GM10266 (cell line): ENCODE measurements at regions not wholly inside any gene's neighbourhood (a gene's known extent, or its start where the extent isn't known, plus 50 kb on each side); places are given as distances from the start of the nearest gene placed in this dataset.
A peak's percentile ranks its signal among the peaks of the same experiment; 100 is the strongest.

Source experiments
- DNase-seq: peaks from one replicate; pipeline ENCODE4 v3.0.0; 2012; ENCODE audit errors: extremely low spot score
- TF ChIP-seq, protein P1 (sequence below): IDR thresholded peaks from 2 replicates; pipeline ENCODE4 v1.5.1; 2012; ENCODE audit warnings: mild to moderate bottlenecking, low read depth; ENCODE audit not compliant: control insufficient read depth, insufficient read depth; ENCODE audit errors: missing control alignments

- TF ChIP-seq, protein P1, sequence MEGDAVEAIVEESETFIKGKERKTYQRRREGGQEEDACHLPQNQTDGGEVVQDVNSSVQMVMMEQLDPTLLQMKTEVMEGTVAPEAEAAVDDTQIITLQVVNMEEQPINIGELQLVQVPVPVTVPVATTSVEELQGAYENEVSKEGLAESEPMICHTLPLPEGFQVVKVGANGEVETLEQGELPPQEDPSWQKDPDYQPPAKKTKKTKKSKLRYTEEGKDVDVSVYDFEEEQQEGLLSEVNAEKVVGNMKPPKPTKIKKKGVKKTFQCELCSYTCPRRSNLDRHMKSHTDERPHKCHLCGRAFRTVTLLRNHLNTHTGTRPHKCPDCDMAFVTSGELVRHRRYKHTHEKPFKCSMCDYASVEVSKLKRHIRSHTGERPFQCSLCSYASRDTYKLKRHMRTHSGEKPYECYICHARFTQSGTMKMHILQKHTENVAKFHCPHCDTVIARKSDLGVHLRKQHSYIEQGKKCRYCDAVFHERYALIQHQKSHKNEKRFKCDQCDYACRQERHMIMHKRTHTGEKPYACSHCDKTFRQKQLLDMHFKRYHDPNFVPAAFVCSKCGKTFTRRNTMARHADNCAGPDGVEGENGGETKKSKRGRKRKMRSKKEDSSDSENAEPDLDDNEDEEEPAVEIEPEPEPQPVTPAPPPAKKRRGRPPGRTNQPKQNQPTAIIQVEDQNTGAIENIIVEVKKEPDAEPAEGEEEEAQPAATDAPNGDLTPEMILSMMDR: no peak
Observed at GRCh38 chr1:244952280-244952933, 88.1 kb upstream of the HNRNPU start.

DNA sequence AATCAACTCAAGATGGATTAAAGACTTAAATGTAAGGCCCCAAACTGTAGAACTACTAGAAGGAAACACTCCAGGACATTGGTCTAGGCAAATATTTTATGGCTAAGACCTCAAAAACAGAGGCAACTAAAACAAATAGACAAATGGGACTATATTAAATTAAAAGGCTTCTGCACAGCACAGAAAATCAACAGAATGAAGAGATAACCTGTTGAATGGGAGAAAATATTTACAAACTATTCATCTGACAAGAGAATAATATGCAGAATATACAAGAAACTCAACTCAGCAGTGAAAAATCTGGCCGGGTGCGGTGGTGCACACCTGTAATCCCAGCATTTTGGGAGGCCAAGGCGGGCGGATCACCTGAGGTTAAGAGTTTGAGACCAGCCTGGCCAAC lies 84.1 kb upstream of the HNRNPU start:
- TF ChIP-seq, protein P1: no peak
- DNase-seq: no peak

More at GRCh38 chr1:244952280-244952933, 88.1 kb upstream of the HNRNPU start:
- DNase-seq: no peak

GRCh38 chr1:244945109-244945671 lies 80.8 kb upstream of the HNRNPU start:
- TF ChIP-seq, protein P1: no peak
- DNase-seq: peak; percentile 32

GRCh38 chr1:244941121-244941520 lies 76.8 kb upstream of the HNRNPU start:
- TF ChIP-seq, protein P1: no peak
- peak; percentile 76 for DNase-seq

DNA sequence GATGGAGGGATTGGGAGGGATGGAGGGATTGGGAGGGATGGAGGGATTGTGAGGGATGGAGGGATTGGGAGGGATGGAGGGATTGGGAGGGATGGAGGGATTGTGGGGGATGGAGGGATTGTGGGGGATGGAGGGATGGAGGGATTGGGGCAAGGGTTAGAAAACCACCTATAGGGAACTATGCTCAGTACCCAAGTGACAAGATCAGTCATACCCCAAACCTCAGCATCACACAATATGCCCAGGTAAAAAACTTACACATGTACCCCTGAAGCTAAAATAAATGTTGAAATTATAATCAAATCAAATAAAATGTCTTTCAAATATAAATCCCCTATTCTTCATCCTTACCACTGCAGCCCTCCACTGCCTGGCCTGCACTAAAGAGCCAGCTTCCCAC lies 72.8 kb upstream of the HNRNPU start:
- TF ChIP-seq, protein P1: no peak
- no peak for DNase-seq

- TF ChIP-seq, protein P1: no peak
Observed at GRCh38 chr1:244920911-244921761, 56.8 kb upstream of the HNRNPU start.

More at GRCh38 chr1:244920911-244921761, 56.8 kb upstream of the HNRNPU start:
- peak; percentile 67 for DNase-seq
